Parathyroid adenoma (tissue), 2 donors: ENCODE measurements at regions not wholly inside any gene's neighbourhood (a gene's known extent, or its start where the extent isn't known, plus 50 kb on each side); places are given as distances from the start of the nearest gene placed in this dataset.
A peak's percentile ranks its signal among the peaks of the same experiment; 100 is the strongest.

ENCODE experiments used
- H2AFZ ChIP-seq: fragments of 300-600 bp; sonication (generic); one replicate; pipeline ENCODE4 v1.7.0; 2017; ENCODE audit warnings: antibody characterized with exemption, mild to moderate bottlenecking
- H3K27ac ChIP-seq: fragments of 300-600 bp; sonication (generic); one replicate; pipeline ENCODE4 v1.7.0; 2017
- H3K27me3 ChIP-seq: fragments of 300-600 bp; sonication (generic); one replicate; pipeline ENCODE4 v1.7.0; 2017; ENCODE audit warnings: low read length; ENCODE audit not compliant: control insufficient read depth, insufficient read depth
- H3K36me3 ChIP-seq: fragments of 300-600 bp; sonication (generic); one replicate; pipeline ENCODE4 v1.7.0; 2017; ENCODE audit warnings: low read length; ENCODE audit not compliant: control insufficient read depth, insufficient read depth
- H3K4me1 ChIP-seq: fragments of 300-600 bp; sonication (generic); one replicate; pipeline ENCODE4 v1.7.0; 2017; ENCODE audit warnings: control low read depth
- H3K4me2 ChIP-seq: fragments of 300-600 bp; sonication (generic); one replicate; pipeline ENCODE4 v1.7.0; 2017; ENCODE audit warnings: low read length
- H3K4me3 ChIP-seq: fragments of 300-600 bp; sonication (generic); one replicate; pipeline ENCODE4 v1.7.0; 2017; ENCODE audit warnings: low read depth, low read length
- H3K79me2 ChIP-seq: fragments of 300-600 bp; sonication (generic); one replicate; pipeline ENCODE4 v1.7.0; 2017; ENCODE audit warnings: control low read depth
- H3K9ac ChIP-seq: fragments of 300-600 bp; sonication (generic); one replicate; pipeline ENCODE4 v1.7.0; 2017; ENCODE audit warnings: mild to moderate bottlenecking
- H3K9me3 ChIP-seq: fragments of 300-600 bp; sonication (generic); one replicate; pipeline ENCODE4 v1.7.0; 2017; ENCODE audit warnings: low read length; ENCODE audit not compliant: control insufficient read depth
- CTCF ChIP-seq: fragments of 300-600 bp; sonication (generic); IDR thresholded peaks from one replicate; pipeline ENCODE4 v1.7.0; 2017; ENCODE audit warnings: antibody characterized with exemption, mild to moderate bottlenecking
- donor health status: primary hyperparathyroidism.

GRCh38 chr6:140068801-140069200, 694.4 kb upstream of the CITED2 start:
- Histone ChIP-seq H3K4me3 (no peak overlapping the region), H3K4me1 (peaks cover 14% of the 10 kb centered on the region), H3K27me3 (no peaks in the 10 kb centered on the region), H3K9ac (no peak overlapping the region), H3K27ac (no peak overlapping the region), H3K36me3 (no peaks in the 10 kb centered on the region), H3K79me2 (no peaks in the 10 kb centered on the region), H3K4me2 (no peak overlapping the region), H3K9me3 (no peaks in the 10 kb centered on the region), H2AFZ (no peak overlapping the region)
- no peak for TF ChIP-seq CTCF

GRCh38 chr6:140064366-140064765, 689.9 kb upstream of the CITED2 start:
- Histone ChIP-seq H3K9ac (no peak overlapping the region), H3K27ac (no peak overlapping the region), H2AFZ (no peak overlapping the region), H3K9me3 (no peaks in the 10 kb centered on the region), H3K27me3 (no peaks in the 10 kb centered on the region), H3K4me1 (peaks cover 20% of the 10 kb centered on the region), H3K36me3 (no peaks in the 10 kb centered on the region), H3K4me3 (no peak overlapping the region), H3K79me2 (no peaks in the 10 kb centered on the region), H3K4me2 (no peak overlapping the region)
- TF ChIP-seq CTCF, result no peak

GRCh38 chr6:140063021-140063399, 688.6 kb upstream of the CITED2 start:
- H3K79me2 ChIP-seq, result no peaks in the 10 kb centered on the region

GRCh38 chr6:140062043-140063020, 687.9 kb upstream of the CITED2 start:
- H3K27ac ChIP-seq, result peak overlapping the region; percentile 82
- H3K4me3 ChIP-seq, result no peak overlapping the region

More at GRCh38 chr6:140063021-140063399, 688.6 kb upstream of the CITED2 start:
- H3K36me3 ChIP-seq, result no peaks in the 10 kb centered on the region
- peaks cover 20% of the 10 kb centered on the region for H3K4me1 ChIP-seq
- no peak for TF ChIP-seq CTCF
- peak overlapping the region; percentile 63 for H2AFZ ChIP-seq
- H3K9ac ChIP-seq, result no peak overlapping the region
- peak overlapping the region; percentile 82 for H3K27ac ChIP-seq
- H3K9me3 ChIP-seq, result no peaks in the 10 kb centered on the region
- peak overlapping the region; percentile 47 for H3K4me2 ChIP-seq
- no peak overlapping the region for H3K4me3 ChIP-seq
- no peaks in the 10 kb centered on the region for H3K27me3 ChIP-seq

More at GRCh38 chr6:140062043-140063020, 687.9 kb upstream of the CITED2 start:
- TF ChIP-seq CTCF, result no peak
- H3K79me2 ChIP-seq, result no peaks in the 10 kb centered on the region
- peak overlapping the region; percentile 63 for H2AFZ ChIP-seq
- H3K4me2 ChIP-seq, result peak overlapping the region; percentile 47
- H3K36me3 ChIP-seq, result no peaks in the 10 kb centered on the region
- H3K4me1 ChIP-seq, result peaks cover 20% of the 10 kb centered on the region
- H3K9me3 ChIP-seq, result no peaks in the 10 kb centered on the region
- no peaks in the 10 kb centered on the region for H3K27me3 ChIP-seq
- H3K9ac ChIP-seq, result no peak overlapping the region
